GM18508 (cell line): ENCODE measurements at regions not wholly inside any gene's neighbourhood (a gene's known extent, or its start where the extent isn't known, plus 50 kb on each side); places are given as distances from the start of the nearest gene placed in this dataset.

Experiments used
- ATAC-seq: cut with Tn5 transposase; IDR thresholded peaks from one replicate; pipeline ENCODE4 v1.9.1; 2021; ENCODE audit warnings: moderate number of reproducible peaks; ENCODE audit not compliant: insufficient read depth, unreplicated experiment

DNA sequence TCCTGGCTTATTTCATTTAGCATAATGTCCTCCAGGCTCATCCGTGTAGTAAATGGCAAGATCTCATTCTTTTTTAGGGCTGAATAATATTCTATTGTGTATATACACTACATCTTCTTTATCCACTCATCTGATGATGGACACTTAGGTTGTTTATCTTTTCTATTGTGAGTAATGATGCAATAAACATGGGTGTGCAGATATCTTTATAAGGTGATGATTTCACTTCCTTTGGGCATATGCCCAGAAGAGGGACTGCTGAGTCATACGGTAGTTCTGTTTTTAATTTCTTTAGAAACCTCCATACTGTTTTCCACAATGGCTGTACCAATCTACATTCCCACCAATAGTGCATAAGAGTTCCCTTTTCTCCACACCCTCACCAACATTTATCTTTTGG lies 317.6 kb upstream of the CNKSR2 start:
- ATAC-seq, result no peak

DNA sequence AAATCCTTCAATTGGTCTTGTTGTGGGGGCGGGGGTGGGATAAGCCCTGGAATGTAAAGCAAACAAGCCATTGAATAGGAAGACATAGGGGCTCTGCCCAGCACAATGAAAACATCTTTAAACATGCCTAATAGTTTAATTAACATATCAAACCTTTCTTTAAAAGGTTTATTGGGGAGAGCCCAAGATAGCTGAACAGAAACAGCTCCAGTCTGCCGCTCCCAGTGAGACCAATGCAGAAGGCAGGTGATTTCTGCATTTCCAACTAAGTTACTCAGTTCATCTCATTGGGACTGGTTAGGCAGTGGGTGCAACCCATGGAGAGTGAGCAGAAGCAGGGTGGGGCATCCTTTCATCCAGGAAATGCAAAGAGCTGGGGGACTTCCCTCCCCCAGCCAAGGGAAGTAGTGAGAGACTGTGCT lies 327.2 kb upstream of the CNKSR2 start:
- ATAC-seq, result no peak

DNA sequence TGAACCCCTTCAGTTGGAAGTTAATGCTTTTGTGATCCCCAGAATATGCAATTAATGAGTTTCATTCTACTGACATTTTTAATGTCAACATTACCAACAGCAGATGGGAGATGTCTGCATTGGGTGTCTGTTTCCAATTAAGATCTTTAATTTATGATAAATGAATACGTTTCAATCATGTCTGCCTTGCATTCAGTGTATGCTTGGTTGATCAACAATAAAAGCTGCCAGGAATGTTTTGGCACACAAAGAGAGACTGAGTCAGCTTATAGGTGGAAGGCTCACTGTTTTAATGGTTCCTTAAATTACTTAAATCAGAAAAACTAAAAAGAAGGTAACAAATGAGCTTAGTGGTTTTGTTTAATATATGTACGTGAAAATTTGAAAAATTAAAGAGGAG lies 359.9 kb upstream of the CNKSR2 start:
- no peak for ATAC-seq

DNA sequence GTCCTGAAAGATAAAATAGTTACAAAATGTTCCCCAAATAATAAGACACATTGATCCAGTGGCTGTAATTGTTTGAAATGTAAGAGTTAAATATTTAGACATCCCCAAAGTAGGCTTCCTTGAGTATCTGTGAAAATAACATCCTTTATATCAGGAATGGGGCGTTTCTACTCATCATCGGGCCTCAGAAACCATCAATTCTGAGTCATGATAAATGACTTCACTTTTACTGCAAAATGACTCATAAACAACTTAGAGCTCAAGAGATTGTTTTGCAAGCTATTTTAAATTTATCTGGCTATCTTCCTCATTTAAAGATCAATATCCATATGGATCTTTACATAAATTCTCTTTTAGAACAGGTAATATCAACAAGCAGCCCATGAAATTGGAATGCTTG lies 369.4 kb upstream of the CNKSR2 start:
- ATAC-seq, result no peak

DNA sequence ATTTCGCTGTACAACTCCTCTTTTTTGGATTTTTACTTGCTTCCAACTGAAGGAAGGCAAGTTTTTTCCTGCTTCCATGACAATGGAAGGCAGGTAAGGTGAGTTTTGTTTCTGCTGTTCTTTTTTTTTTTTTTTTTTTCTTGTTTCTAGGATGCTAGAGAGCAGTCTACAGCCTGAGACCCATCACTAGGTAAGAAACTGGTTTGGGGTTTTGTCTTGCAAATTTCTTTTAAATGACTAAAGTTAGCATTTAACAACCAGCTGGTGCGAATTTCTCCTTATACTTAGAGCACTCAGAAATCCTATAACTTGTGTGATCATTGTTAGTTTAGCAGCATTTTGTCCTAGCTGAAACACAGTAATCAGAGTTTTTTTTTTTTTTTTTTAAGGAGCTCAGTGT lies 378.4 kb upstream of the CNKSR2 start:
- no peak for ATAC-seq

DNA sequence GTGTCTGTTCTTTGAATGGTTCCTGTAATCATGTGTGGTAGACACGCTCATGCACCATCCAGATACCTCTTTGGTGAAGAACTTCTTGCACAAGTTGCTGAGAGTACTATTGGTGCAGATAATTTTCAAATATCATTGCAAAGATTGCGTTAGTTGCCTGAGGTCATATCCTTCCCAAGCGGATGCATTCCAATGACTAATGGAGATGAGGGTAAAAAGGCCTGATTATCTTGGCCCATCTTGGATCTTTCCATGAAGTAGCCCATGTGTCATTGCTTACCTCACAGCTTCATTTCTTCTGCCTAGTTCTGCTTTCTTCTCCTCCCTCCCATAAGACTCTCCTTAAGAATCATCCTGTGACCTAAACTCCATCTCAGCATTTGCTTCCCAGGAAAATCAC lies 384.9 kb upstream of the CNKSR2 start:
- ATAC-seq, result no peak

DNA sequence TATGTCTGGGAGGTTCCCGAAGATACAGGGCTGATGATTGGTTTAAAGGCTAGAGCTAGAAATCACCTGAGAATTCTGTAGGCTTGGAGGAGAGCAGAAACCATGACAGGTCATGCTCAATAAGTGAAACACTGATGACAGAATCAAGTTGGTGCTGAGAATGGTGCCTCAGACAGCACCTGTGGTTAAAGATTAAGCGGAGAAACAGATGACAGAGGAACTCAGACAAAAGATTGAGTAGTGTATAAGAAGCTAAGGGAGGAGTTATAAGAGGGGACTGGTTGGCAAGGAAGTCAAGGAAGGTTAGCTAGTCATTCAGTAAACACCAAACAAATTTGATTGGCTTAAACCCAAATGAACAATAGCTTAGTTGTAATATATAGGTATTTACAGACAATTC lies 385.4 kb upstream of the CNKSR2 start:
- no peak for ATAC-seq

DNA sequence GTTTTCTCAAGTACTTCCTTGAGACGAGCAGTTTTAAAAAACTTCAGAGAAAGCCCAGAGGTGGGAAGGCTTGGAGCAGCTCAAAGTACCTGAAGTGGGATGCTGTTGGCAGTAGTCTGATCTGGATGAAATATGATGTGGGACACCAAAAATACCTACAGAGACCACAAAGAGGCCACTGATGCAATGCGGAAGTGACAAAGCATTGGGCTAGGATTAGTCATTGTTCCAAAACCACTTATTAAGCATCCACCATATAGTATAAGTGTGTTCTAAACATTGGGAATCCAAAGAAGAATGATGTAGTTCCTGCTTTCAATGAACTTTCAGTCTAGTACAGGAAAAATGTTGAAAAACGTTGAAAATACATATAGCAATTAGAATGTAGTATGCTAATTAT lies 386.1 kb upstream of the CNKSR2 start:
- ATAC-seq, result no peak

DNA sequence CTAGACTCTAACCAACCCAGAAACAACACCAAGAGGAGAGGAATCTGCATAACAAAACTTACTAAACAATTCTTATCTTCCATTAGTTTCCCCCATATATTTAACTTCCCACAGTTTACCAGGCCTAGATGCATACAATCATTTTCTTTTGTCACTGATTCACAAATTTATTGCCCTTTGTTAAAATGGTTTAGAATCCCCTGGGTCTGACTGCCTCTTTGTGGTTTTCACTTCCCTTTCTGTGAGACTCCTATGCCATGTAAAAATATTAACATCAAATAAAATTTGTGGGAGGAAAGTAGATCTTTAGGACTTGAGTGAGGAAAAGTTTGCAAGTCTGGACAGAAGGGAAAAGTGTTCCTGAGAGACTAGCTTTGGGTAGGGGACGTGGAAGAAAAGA lies 393.8 kb upstream of the CNKSR2 start:
- no peak for ATAC-seq

DNA sequence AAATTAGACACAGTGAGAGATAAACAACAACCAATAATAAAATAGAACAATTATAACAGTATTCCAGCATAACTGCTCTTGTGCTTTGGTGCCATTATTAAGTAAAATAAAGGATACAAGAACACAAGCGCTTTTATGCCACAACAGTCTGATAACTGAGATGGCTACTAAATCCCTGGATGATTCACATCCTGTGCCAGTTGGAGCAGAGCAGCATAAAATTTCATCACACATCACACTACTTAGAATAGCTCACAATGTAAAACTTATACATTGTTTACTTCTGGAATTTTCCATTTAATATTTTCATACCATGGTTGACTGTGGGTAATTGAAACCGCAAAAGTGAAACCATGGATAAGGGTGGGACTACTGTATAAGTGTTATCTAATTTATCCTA lies 399.9 kb upstream of the CNKSR2 start:
- no peak for ATAC-seq

DNA sequence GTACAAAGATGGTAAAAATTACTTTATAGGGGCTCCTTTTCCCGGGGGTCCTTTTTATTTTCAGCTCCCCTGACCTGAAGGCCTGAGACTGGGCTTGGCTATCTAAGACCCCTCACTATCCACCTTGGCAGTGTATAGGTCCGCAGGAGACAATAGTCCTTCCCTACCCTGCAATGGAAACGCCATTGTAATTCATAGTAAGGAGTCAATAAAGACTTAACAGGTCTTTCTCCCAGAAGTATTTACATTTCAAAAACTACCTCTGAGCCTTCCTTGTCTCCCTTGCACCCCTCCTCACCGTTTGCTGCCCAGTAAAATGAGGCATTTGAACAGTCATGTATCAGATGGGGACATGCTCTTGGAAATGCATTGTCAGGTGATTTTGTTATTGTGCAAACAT lies 401.2 kb upstream of the CNKSR2 start:
- no peak for ATAC-seq

DNA sequence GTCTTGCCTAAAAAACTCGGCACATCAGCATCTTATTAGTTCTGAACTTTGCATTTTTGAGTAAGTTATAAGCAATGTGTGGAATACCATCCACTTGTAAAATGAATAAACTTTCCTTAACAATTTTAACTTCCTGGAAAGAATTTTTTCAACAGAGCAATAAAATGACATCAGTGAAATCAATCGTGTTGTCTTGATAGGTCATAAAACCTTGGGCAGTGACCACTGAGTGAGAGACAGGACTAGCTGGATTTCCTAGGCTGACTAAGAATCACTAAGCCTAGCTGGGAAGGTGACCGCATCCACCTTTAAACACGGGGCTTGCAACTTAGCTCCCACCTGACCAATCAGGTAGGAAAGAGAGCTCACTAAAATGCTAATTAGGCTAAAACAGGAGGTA lies 403.0 kb upstream of the CNKSR2 start:
- ATAC-seq, result no peak

DNA sequence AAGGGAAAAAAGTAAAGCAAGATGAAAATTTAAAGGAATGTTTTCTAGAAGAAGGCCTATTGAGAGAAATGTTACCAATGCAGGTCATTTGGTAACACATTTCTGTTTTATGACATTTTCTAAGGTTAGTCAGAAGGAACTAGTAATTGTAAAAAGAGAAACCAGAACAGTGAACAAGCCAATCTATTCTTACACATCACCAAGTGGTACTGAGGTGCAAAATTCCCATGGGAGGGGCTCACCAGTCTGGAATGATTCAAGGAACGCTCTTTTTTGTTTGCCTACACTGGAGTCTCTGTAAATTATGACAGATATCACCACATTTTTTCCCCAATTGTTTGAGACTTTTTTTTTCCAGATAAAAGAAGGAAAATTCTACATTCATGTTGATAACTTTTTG lies 404.7 kb upstream of the CNKSR2 start:
- no peak for ATAC-seq

DNA sequence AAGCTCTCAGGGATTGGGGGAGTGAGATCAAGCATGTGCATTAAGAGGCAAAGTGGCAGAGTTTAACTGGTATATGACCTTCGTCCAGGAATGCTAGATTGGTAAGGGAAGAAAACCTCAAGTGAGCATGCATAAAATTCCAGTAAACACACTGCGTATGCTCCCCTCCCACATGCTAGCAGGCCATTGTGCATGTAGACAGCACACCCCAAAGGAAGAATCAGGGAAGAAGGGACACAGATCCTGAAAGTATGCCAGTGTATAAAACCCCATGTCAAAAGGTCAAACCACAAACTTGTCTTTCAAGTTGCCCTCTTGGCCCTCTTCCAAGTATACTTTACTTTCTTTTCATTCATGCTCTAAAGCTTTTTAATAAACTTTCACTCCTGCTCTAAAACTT lies 405.2 kb upstream of the CNKSR2 start:
- ATAC-seq, result no peak

DNA sequence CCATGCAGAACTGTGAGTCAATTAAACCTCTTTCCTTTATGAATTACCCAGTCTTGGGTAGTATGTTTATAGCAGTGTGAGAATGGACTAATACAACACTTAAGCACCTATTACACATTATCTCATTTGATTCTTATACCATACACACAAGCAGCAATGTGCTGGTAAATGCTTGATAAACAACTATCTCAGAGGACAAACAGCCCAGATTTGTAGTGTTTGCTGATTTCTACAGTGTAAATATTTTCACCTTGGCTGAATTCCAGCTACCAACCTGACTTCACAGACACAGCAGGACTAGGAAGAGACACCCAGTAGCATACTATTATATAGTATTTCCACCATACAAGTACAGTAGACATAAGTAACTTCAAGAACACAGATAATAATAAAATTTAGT lies 406.5 kb upstream of the CNKSR2 start:
- ATAC-seq, result no peak

DNA sequence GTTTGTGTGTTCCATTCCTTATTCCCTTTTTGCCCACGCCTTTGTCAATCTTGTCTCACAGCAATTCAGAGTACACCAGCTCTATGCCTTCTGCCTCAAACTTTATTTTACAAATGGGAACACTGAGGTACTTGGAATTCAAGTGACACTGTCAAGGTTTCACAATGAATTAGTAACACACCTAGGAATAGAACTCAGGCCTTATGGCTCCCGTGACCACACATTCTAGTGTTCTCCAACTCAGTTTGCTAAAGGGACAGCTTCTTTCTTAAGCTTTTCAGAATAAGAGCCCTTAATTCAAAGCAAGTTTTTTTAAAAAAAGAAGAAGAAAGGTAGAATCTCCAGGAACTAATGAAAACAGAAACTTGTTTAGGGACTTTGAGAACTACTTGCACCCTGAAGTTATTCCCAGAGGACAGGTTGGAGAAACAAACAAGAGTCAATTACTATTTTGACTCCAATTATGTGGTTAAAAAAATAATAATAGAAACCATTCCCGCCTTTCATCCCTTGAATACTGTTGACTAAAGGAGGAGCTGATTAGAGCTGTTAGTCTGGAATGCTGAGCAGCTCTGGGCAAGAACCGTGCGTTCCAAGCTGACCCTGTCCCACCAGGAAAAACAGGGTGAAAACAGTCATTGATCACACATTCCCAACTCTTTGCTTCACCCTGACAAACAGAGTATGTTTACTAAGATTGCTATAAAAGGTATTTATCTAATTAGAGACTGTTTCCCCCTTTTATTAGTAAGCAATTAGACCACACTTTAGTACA lies 408.8 kb upstream of the CNKSR2 start:
- ATAC-seq, result no peak

DNA sequence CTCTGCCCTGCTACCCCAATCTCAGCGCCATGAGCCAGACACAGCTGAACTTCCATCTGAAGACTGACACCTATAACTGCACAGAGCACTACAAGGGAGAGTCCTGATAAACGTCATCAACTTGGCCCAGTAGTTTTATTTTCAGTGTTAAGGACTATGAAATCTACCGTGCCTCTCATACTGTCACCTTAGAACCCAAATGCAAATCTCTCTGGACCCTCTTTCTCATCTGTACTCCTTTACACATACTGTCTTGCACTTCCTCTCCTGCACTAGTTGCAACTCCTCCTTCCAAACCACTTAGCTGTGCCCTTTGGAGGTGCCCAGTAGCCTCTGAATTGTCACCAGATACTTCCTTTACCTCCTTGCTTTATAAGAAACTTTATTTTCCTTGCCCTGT lies 420.2 kb upstream of the CNKSR2 start:
- ATAC-seq, result no peak

DNA sequence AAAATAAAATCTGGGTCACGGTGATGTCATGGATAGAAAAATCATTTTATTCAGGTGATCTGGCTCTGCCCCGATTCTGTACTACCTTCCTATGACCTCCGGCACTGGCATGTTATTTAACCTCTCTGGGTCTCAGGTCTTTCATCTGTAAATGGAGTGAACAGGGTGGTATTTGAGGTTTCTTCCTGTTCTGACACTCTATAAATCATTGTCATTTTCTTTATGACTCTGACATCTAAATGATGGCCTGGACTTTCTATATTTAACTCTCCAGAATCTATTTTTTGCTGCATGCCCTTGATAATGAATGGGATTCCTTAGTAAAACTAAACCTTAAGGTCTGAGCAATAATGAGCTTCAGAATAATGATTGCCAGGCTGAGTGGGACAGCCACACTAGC lies 422.0 kb upstream of the CNKSR2 start:
- ATAC-seq, result no peak

DNA sequence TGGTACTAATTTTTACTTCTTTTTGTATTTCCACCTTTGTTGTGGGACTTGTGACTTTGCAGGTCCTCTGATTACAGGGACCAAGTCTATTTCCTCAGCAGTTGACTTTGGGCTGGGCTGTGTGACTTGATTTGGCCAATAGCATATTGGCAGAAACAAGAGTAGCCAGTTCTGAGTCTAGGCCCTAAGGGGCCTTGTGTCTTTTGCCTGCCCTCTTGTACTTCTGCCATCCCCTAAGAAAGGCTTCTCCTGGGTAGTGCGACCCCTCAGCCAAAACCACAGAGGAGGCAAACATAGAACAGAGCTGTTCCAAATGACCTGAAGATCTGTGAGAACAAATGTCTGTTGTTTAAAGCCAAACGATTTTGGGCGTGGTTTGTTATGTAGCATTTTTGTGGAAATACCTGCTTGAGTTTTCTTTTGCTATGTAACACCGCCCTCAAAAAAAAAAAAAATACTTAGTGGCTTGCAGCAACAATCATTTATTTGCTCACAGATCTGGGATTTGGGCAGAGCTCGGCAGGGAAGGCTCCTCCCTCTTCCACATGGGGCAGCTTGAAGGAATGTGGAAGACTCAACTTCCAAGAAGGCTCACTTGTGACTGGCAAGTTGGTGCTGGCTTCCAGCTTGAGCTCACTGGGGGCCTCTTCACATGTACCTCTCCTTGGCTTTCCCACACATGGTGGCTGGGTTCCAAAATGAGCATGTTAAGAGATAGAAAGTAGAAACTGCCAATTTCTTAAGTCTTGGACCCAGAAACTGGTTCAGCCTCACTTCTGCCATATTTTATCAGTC lies 423.0 kb upstream of the CNKSR2 start:
- ATAC-seq, result no peak

DNA sequence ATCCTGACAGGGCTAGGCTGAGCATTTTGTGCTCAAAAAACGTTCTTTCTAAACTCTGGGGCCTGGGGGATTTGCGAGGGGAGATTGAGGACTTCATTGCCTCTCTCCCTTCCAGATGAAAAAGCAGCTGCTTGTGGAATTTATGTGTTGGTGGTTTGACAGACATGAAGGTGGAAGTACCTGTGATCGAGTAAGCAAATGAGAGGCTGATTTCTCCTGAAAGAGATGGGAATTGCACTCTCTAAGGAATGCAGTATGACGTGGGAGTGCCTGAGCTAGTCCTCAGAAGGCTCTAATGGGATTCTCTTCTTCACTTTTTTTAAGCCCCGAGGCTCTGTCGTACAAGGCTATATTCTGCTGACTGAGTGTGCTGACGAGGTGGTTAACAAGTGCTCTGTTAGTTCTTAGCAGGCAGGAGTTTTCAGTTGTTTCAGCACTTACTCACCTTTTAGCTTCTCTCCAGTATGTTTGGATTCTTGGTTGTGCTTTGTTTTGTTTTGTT lies 426.8 kb upstream of the CNKSR2 start:
- ATAC-seq, result no peak

DNA sequence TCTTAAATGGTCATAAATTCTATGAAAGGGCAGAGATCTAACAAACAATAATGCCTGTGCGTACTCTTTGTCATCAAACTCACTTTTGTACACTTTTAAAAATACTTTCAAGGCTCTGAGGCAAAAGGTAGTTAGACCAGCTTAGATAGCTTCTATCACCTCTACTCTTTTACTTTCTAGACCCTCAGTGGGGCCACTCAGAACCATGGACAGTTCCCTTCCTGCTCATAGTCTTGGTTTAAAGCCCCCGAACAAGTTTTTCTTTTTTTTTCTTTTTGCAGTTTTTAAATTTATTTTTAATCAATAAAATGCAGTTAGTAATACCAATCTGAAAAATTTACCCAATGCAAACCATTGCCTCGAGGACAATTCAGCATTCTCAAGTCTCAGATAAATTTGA lies 460.5 kb upstream of the CNKSR2 start:
- no peak for ATAC-seq

DNA sequence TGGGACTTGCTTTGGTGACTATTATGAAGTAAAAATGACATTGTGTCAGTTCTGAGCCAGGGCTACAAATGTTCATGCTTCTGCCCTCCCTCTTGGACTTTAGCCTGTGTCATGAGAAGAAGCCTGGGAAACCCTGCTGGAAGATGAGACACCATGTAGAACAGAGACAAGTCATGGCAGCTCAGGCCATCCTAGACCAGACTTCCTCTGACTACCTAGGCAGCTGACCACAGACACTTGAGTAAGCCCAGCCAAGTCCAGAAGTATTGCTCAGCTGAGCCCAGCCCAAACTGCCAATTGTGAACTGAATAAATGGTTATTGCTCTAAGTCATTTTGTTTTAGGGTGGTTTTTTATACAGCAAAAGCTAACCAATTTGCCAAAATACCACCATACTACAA lies 467.6 kb upstream of the CNKSR2 start:
- no peak for ATAC-seq
